ENCODE measurements at regions not wholly inside any gene's neighbourhood (a gene's known extent, or its start where the extent isn't known, plus 50 kb on each side); places are given as distances from the start of the nearest gene placed in this dataset.

- TF ChIP-seq AR (CRISPR knock-in tag; IDR thresholded peaks at IDR 0.05) = no peak
- no peak for TF ChIP-seq FOXK1 (CRISPR knock-in tag; IDR thresholded peaks at IDR 0.05)
- no peak for TF ChIP-seq ZNF138 (CRISPR knock-in tag; conservative IDR thresholded peaks at IDR 0.05)
- TF ChIP-seq PRRX2 (CRISPR knock-in tag; IDR thresholded peaks at IDR 0.05) = no peak
- no peak for TF ChIP-seq ZNF317 (CRISPR knock-in tag; IDR thresholded peaks at IDR 0.05; ENCODE audit: borderline replicate concordance, low read depth)
- TF ChIP-seq HMGA2 (CRISPR knock-in tag; IDR thresholded peaks at IDR 0.05) = no peak
- no peak for TF ChIP-seq ZNF532 (CRISPR knock-in tag; IDR thresholded peaks at IDR 0.05; ENCODE audit: borderline replicate concordance)
- TF ChIP-seq CTCF (IDR thresholded peaks at IDR 0.05) = no peak
- TF ChIP-seq RORB (CRISPR knock-in tag; IDR thresholded peaks at IDR 0.05) = no peak
- TF ChIP-seq SMAD4 (CRISPR knock-in tag; IDR thresholded peaks at IDR 0.05) = no peak
Measured at GRCh38 chr5:107774316-107774715, 103.6 kb upstream of the EFNA5 start (continued).

GRCh38 chr5:107773479-107773878 is 102.7 kb upstream of the EFNA5 start:
- ATAC-seq (no peak), DNase-seq (ENCODE audit: low spot score) (no peak)
- Mint-ChIP-seq H3K4me3 (no peak overlapping the region), H3K27ac (no peak overlapping the region), H3K9me3 (no peaks in the 10 kb centered on the region), H3K4me1 (peaks cover 55% of the 10 kb centered on the region), H3K36me3 (no peaks in the 10 kb centered on the region), H3K27me3 (ENCODE audit: low read depth) (peaks cover 49% of the 10 kb centered on the region)
- POLR2A ChIA-PET = no interaction called here
- CTCF ChIA-PET = no interaction called here
- TF ChIP-seq ARID4B (CRISPR knock-in tag; IDR thresholded peaks at IDR 0.05; ENCODE audit: borderline replicate concordance) (no peak), E2F4 (CRISPR knock-in tag; IDR thresholded peaks at IDR 0.05; ENCODE audit: borderline replicate concordance, low read depth) (no peak), MXD4 (CRISPR knock-in tag; IDR thresholded peaks at IDR 0.05; ENCODE audit: borderline replicate concordance) (no peak), HMGA2 (CRISPR knock-in tag; IDR thresholded peaks at IDR 0.05) (no peak), MLX (CRISPR knock-in tag; IDR thresholded peaks at IDR 0.05) (no peak), TP53 (CRISPR knock-in tag; IDR thresholded peaks at IDR 0.05) (no peak)

All from WTC11 (cell line).